Mesendoderm (in vitro differentiated cells): ENCODE measurements at regions not wholly inside any gene's neighbourhood (a gene's known extent, or its start where the extent isn't known, plus 50 kb on each side); places are given as distances from the start of the nearest gene placed in this dataset.

ENCODE experiments used
- DNase-seq: peaks from one replicate; pipeline ENCODE4 v3.0.0; 2013
- H2AK5ac ChIP-seq: 2 replicates; pipeline ENCODE4 v1.6.1; 2013; ENCODE audit warnings: low read length, inconsistent platforms
- H2BK120ac ChIP-seq: 2 replicates; pipeline ENCODE4 v1.6.1; 2013; ENCODE audit warnings: low read depth, mild to moderate bottlenecking, low read length, moderate library complexity, mixed read lengths
- H2BK15ac ChIP-seq: replicated peaks from 2 replicates; pipeline ENCODE4 v1.6.1; 2013; ENCODE audit warnings: low read depth, mild to moderate bottlenecking, moderate library complexity
- H2BK5ac ChIP-seq: 2 replicates; pipeline ENCODE4 v1.6.1; 2013; ENCODE audit warnings: low read length, inconsistent platforms
- H3K18ac ChIP-seq: 2 replicates; pipeline ENCODE4 v1.6.1; 2013; ENCODE audit warnings: mild to moderate bottlenecking, low read length, mixed read lengths
- H3K23ac ChIP-seq: one replicate; pipeline ENCODE4 v1.6.1; 2013; ENCODE audit warnings: low read length
- H3K27ac ChIP-seq: 2 replicates; pipeline ENCODE4 v1.5.1; 2013; ENCODE audit warnings: low read depth, mild to moderate bottlenecking, inconsistent platforms, low read length, moderate library complexity
- H3K27me3 ChIP-seq: 2 replicates; pipeline ENCODE4 v1.6.1; 2013; ENCODE audit warnings: low read length, control low read depth, mild to moderate bottlenecking, inconsistent platforms; ENCODE audit not compliant: insufficient read depth, poor library complexity
- H3K36me3 ChIP-seq: 2 replicates; pipeline ENCODE4 v1.6.1; 2013; ENCODE audit warnings: low read length, inconsistent platforms; ENCODE audit not compliant: control insufficient read depth, insufficient read depth
- H3K4ac ChIP-seq: one replicate; pipeline ENCODE4 v1.6.1; 2013; ENCODE audit warnings: low read depth, mild to moderate bottlenecking, low read length, moderate library complexity
- H3K4me1 ChIP-seq: 2 replicates; pipeline ENCODE4 v1.6.1; 2013; ENCODE audit warnings: low read depth, low read length, inconsistent platforms; ENCODE audit not compliant: control insufficient read depth
- H3K4me2 ChIP-seq: 2 replicates; pipeline ENCODE4 v1.6.1; 2013; ENCODE audit warnings: low read length
- H3K4me3 ChIP-seq: 2 replicates; pipeline ENCODE4 v1.5.1; 2013; ENCODE audit warnings: mild to moderate bottlenecking, low read length
- H3K56ac ChIP-seq: one replicate; pipeline ENCODE4 v1.6.1; 2013; ENCODE audit warnings: low read length
- H3K79me1 ChIP-seq: 2 replicates; pipeline ENCODE4 v1.6.1; 2013; ENCODE audit warnings: low read length, inconsistent platforms
- H3K79me2 ChIP-seq: 2 replicates; pipeline ENCODE4 v1.6.1; 2013; ENCODE audit warnings: mild to moderate bottlenecking, low read length; ENCODE audit not compliant: control insufficient read depth, insufficient read depth
- H3K9ac ChIP-seq: 2 replicates; pipeline ENCODE4 v1.6.1; 2013; ENCODE audit warnings: low read length, inconsistent platforms
- H4K5ac ChIP-seq: one replicate; pipeline ENCODE4 v1.6.1; 2013; ENCODE audit warnings: low read length
- H4K8ac ChIP-seq: one replicate; pipeline ENCODE4 v1.6.1; 2013; ENCODE audit warnings: low read depth, mild to moderate bottlenecking, control low read depth, low read length, moderate library complexity
- WGBS: extraction: QIAGEN DNeasy Blood & Tissue Kit; methylation state at CpG from one replicate; pipeline ENCODE4 v1.1.7; 2013; ENCODE audit warnings: low lambda C conversion rate, missing lambda C conversion rate; ENCODE audit not compliant: insufficient coverage; ENCODE audit errors: extremely low coverage; 5-methylcytosine and 5-hydroxymethylcytosine counted together

DNA sequence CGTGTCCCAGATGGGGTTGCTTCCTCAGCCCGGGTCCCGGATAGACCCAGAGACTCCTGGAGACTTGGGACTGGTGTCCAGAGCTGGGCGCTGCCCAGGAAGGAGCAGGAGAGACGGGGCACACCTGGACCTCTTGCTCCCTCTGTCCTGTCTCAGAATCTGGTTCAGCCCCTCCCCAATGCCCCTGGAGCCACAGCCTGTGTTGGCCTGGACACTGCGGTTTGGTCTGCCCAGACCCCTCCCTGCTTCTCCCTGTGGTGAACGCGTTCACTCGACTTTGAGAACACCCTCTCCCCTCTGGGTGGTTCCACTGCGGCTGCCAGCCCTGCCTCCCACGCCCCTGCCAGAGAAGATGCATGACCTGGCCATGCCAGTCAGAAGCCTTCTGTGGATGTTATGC is 111.1 kb downstream of the HMX1 start:
- Histone ChIP-seq H3K18ac (no peak overlapping the region), H2BK15ac (no peak overlapping the region), H3K4me2 (no peak overlapping the region), H4K5ac (no peak overlapping the region), H2AK5ac (no peak overlapping the region), H3K79me1 (no peaks in the 10 kb centered on the region), H3K23ac (no peak overlapping the region), H3K9ac (no peak overlapping the region), H3K36me3 (no peaks in the 10 kb centered on the region), H3K79me2 (no peaks in the 10 kb centered on the region), H3K4me3 (no peak overlapping the region), H3K4me1 (no peaks in the 10 kb centered on the region), H3K4ac (no peak overlapping the region), H3K27me3 (no peaks in the 10 kb centered on the region), H2BK120ac (no peak overlapping the region), H3K56ac (no peak overlapping the region), H2BK5ac (no peak overlapping the region), H3K27ac (no peak overlapping the region), H4K8ac (no peak overlapping the region)
- DNase-seq, result no peak
- no CpG with 5 or more reads among the region's 11 CpGs for WGBS

DNA sequence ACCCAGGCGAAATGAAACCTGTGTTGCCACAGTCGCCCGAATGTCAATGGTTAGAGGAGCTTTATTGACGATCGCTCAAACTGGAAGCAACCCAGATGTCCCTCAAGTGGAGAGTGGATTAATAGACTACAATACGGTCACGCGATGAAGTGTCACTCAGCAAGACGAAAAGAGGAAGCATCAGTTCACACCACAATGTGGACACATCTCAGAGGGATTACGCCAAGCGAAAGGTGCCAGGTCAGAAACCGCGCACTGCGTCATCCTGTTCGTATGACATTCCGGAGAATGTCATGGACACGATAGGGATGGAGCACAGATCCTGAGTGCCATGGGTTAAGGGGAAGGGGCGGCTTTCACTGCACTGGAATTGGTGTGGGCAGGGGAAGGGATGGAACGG is 111.7 kb downstream of the HMX1 start:
- H4K5ac ChIP-seq, result no peak overlapping the region
- H2AK5ac ChIP-seq, result no peak overlapping the region
- DNase-seq, result no peak
- no peak overlapping the region for H3K4ac ChIP-seq
- no peak overlapping the region for H2BK5ac ChIP-seq
- H3K79me2 ChIP-seq, result no peaks in the 10 kb centered on the region
- H3K18ac ChIP-seq, result no peak overlapping the region
- H4K8ac ChIP-seq, result no peak overlapping the region
- no peak overlapping the region for H3K4me2 ChIP-seq
- no peaks in the 10 kb centered on the region for H3K79me1 ChIP-seq
- WGBS, result no CpG with 5 or more reads among the region's 19 CpGs
- no peak overlapping the region for H3K23ac ChIP-seq
- no peaks in the 10 kb centered on the region for H3K4me1 ChIP-seq
- H3K36me3 ChIP-seq, result no peaks in the 10 kb centered on the region
- H3K4me3 ChIP-seq, result no peak overlapping the region
- no peak overlapping the region for H3K9ac ChIP-seq
- H3K56ac ChIP-seq, result no peak overlapping the region
- no peak overlapping the region for H2BK15ac ChIP-seq
- no peak overlapping the region for H2BK120ac ChIP-seq
- H3K27me3 ChIP-seq, result no peaks in the 10 kb centered on the region
- H3K27ac ChIP-seq, result no peak overlapping the region

DNA sequence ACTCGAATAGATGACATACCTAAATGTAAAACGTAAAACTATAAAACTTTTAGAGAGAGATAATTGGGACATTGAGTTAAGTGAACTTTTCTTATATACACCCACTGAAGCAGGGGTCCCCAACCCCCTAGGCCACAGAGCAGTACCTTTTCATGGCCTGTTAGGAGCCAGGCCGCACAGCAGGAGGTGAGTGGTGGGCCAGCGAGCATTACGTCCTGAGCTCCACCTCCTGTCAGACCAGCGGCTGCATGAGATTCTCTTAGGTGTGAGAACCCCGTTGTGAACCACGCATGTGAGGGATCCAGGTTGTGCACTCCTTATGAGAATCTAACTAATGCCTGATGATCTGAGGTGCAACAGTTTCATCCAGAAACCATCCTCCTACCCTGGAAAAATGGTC is 114.8 kb downstream of the HMX1 start:
- H3K56ac ChIP-seq, result no peak overlapping the region
- H2BK15ac ChIP-seq, result no peak overlapping the region
- no peaks in the 10 kb centered on the region for H3K79me1 ChIP-seq
- no peak overlapping the region for H3K9ac ChIP-seq
- no peaks in the 10 kb centered on the region for H3K27me3 ChIP-seq
- H3K4ac ChIP-seq, result no peak overlapping the region
- DNase-seq, result no peak
- WGBS, result no CpG with 5 or more reads among the region's 8 CpGs
- no peak overlapping the region for H2BK5ac ChIP-seq
- H3K23ac ChIP-seq, result no peak overlapping the region
- H3K4me3 ChIP-seq, result no peak overlapping the region
- no peak overlapping the region for H2AK5ac ChIP-seq
- H3K4me1 ChIP-seq, result no peaks in the 10 kb centered on the region
- no peak overlapping the region for H3K27ac ChIP-seq
- no peaks in the 10 kb centered on the region for H3K79me2 ChIP-seq
- no peak overlapping the region for H3K18ac ChIP-seq
- H3K4me2 ChIP-seq, result no peak overlapping the region
- H4K8ac ChIP-seq, result no peak overlapping the region
- H3K36me3 ChIP-seq, result no peaks in the 10 kb centered on the region
- H4K5ac ChIP-seq, result no peak overlapping the region
- H2BK120ac ChIP-seq, result no peak overlapping the region

DNA sequence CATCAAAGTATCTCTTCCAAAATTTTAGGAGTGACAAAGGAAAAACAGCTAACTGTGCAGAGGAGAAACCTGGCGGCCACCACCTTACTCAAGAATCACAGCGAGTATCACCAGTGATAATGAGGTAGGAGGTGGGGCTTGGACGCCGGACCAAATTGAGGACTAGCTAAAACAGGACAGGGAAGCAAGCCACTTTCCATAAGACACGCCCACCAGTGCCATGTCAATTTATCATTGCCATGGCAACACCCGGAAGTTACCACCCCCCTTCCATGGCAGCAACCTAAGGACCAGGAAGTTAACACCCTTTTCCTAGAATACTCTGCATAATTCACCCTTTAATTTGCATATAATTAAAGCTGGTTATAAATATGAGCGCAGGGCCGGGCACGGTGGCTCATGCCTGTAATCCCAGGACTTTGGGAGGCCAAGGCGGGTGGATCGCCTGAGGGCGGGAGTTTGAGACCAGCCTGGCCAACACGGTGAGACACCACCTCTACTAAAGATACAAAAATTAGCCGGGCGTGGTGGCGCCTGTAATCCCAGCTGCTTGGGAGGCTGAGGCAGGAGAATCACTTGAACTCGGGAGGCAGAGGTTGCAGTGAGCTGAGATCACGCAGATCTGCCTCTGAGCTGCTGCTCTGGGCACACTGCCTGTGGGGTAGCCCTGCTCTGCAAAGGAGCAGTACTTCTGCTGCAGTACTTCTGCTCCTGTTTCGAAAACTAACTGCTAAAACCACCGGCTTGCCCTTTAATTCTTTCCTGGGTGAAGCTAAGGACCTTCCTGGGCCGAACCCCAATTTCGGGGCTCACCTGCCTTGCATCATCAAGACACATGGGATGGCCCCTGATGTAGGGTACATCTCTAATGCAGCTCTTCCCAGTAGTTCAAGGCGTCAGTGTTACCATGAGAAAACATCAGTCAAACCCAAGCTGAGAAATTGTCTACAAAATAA is 116.7 kb downstream of the HMX1 start:
- no CpG with 5 or more reads among the region's 23 CpGs for WGBS
- Histone ChIP-seq H3K4me3 (no peak overlapping the region), H3K18ac (no peak overlapping the region), H3K27ac (no peak overlapping the region), H2AK5ac (no peak overlapping the region), H2BK5ac (no peak overlapping the region), H3K4me1 (no peaks in the 10 kb centered on the region), H3K27me3 (no peaks in the 10 kb centered on the region), H3K79me2 (no peaks in the 10 kb centered on the region), H3K36me3 (no peaks in the 10 kb centered on the region), H4K5ac (no peak overlapping the region), H2BK15ac (no peak overlapping the region), H4K8ac (no peak overlapping the region), H3K4me2 (no peak overlapping the region), H3K23ac (no peak overlapping the region), H2BK120ac (no peak overlapping the region), H3K4ac (no peak overlapping the region), H3K9ac (no peak overlapping the region), H3K79me1 (no peaks in the 10 kb centered on the region), H3K56ac (no peak overlapping the region)
- no peak for DNase-seq

DNA sequence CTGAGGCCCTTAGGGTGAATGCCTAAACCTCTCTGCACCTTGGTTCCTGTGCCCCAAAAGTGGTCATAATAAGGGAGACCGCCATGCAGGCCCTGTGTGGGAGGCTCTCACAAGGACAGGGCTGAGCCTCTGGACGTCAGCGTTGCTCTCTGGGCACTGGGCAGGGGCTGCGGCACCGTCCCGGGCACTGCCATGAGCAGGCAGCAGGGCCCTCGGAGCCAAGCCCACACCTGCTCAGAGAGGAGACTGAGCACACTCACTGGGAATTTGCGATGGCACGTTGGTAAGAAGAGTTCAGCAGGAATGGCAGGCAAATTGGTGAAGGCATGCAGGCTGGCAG is 123.4 kb downstream of the HMX1 start:
- no peak overlapping the region for H3K9ac ChIP-seq
- H3K23ac ChIP-seq, result no peak overlapping the region
- no peak overlapping the region for H2BK5ac ChIP-seq
- no peak overlapping the region for H3K18ac ChIP-seq
- no peak overlapping the region for H3K4me3 ChIP-seq
- no peak overlapping the region for H3K4ac ChIP-seq
- no peak overlapping the region for H4K8ac ChIP-seq
- H3K4me1 ChIP-seq, result no peaks in the 10 kb centered on the region
- H3K4me2 ChIP-seq, result no peak overlapping the region
- H4K5ac ChIP-seq, result no peak overlapping the region
- no peaks in the 10 kb centered on the region for H3K79me2 ChIP-seq
- no peak overlapping the region for H2BK120ac ChIP-seq
- no peak overlapping the region for H3K56ac ChIP-seq
- no peak for DNase-seq
- H3K79me1 ChIP-seq, result no peaks in the 10 kb centered on the region
- no peaks in the 10 kb centered on the region for H3K36me3 ChIP-seq
- no peak overlapping the region for H2BK15ac ChIP-seq
- no peak overlapping the region for H3K27ac ChIP-seq
- no peaks in the 10 kb centered on the region for H3K27me3 ChIP-seq
- H2AK5ac ChIP-seq, result no peak overlapping the region
- WGBS, result no CpG with 5 or more reads among the region's 9 CpGs
